Hepatocyte (in vitro differentiated cells): ENCODE measurements at regions not wholly inside any gene's neighbourhood (a gene's known extent, or its start where the extent isn't known, plus 50 kb on each side); places are given as distances from the start of the nearest gene placed in this dataset.

Source experiments
- CTCF ChIP-seq: fragments of 200-600 bp; sonication (generic); IDR thresholded peaks from 2 replicates; pipeline ENCODE4 v1.5.1; 2016; ENCODE audit warnings: antibody characterized with exemption, mild to moderate bottlenecking; ENCODE audit not compliant: poor library complexity
- EZH2phosphoT487 ChIP-seq: fragments of 200-600 bp; sonication (generic); IDR thresholded peaks from one replicate; pipeline ENCODE4 v1.6.1; 2018; ENCODE audit warnings: antibody characterized with exemption, mild to moderate bottlenecking, low read depth, moderate library complexity; ENCODE audit not compliant: unreplicated experiment, severe bottlenecking

DNA sequence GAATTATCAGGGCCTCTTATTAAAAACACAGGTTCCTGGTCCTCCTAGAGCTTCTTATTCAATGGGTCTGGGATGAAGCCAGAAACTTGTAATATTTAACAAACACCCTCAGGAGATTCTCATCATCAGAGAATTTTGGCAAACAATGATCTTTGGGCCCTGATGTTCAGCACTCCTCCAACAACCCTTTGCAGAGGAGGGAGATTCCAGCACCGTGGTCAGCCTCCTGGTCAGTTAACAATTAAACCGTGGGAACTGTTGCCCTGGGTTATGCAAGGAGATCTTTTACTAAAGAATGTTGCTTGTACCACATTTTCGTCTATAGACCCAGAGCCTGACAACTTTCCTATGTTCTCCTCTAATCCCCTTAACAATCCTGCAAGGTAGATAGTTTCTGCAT is 294.4 kb downstream of the PLPP3 start:
- TF ChIP-seq CTCF (no peak), EZH2phosphoT487 (no peak)
